Coronary artery (tissue), 2 donors: ENCODE measurements at regions not wholly inside any gene's neighbourhood (a gene's known extent, or its start where the extent isn't known, plus 50 kb on each side); places are given as distances from the start of the nearest gene placed in this dataset.

Source experiments
- DNase-seq: peaks from one replicate; pipeline ENCODE4 v3.0.0-alpha.2; 2017; ENCODE audit warnings: low spot score
- H3K27ac ChIP-seq, 2 donors: fragments of 200-600 bp; sonication (generic); one replicate each; pipeline ENCODE4 v1.5.1; 2016 to 2019
- H3K4me3 ChIP-seq: fragments of 200-600 bp; sonication (generic); 2 replicates; pipeline ENCODE4 v1.5.1; 2016; ENCODE audit warnings: mild to moderate bottlenecking, moderate library complexity
- TF ChIP-seq, protein P1 (sequence below): fragments of 200-600 bp; sonication (generic); IDR thresholded peaks from one replicate; pipeline ENCODE4 v1.5.1; 2019; ENCODE audit warnings: antibody characterized with exemption

- DNase-seq: no peak
- Histone ChIP-seq H3K27ac (no peak overlapping the region), H3K4me3 (no peak overlapping the region)
- TF ChIP-seq, protein P1, sequence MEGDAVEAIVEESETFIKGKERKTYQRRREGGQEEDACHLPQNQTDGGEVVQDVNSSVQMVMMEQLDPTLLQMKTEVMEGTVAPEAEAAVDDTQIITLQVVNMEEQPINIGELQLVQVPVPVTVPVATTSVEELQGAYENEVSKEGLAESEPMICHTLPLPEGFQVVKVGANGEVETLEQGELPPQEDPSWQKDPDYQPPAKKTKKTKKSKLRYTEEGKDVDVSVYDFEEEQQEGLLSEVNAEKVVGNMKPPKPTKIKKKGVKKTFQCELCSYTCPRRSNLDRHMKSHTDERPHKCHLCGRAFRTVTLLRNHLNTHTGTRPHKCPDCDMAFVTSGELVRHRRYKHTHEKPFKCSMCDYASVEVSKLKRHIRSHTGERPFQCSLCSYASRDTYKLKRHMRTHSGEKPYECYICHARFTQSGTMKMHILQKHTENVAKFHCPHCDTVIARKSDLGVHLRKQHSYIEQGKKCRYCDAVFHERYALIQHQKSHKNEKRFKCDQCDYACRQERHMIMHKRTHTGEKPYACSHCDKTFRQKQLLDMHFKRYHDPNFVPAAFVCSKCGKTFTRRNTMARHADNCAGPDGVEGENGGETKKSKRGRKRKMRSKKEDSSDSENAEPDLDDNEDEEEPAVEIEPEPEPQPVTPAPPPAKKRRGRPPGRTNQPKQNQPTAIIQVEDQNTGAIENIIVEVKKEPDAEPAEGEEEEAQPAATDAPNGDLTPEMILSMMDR: no peak
Observed at GRCh38 chr11:57871231-57871630, 109.6 kb downstream of the CTNND1 start.

- Histone ChIP-seq H3K27ac (no peak overlapping the region), H3K4me3 (no peak overlapping the region)
- TF ChIP-seq, protein P1: no peak
- DNase-seq: no peak
Observed at GRCh38 chr11:57873196-57873911, 111.8 kb downstream of the CTNND1 start.

DNA sequence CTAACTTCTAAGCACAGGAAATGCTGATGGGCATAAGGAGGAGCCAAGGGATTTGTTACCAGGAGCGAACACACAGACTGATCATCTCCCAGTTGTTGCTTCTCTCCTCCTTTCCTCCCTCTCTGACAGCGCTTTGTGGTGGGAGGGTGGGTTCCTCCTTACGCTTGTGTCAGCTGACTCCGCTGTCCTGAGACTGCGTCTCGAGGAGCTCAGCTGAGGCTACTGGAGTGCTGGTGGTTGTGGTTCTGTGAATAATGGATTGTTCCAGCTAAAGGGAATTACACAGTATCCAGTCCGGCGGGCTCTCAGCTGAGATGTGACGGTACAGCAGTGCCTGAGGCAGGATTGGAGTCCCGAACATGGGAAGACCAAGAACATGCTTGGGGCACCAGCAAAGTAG, 113.4 kb downstream of the CTNND1 start:
- H3K4me3 ChIP-seq: no peak overlapping the region
- no peak overlapping the region for H3K27ac ChIP-seq
- DNase-seq: no peak
- TF ChIP-seq, protein P1: no peak

DNA sequence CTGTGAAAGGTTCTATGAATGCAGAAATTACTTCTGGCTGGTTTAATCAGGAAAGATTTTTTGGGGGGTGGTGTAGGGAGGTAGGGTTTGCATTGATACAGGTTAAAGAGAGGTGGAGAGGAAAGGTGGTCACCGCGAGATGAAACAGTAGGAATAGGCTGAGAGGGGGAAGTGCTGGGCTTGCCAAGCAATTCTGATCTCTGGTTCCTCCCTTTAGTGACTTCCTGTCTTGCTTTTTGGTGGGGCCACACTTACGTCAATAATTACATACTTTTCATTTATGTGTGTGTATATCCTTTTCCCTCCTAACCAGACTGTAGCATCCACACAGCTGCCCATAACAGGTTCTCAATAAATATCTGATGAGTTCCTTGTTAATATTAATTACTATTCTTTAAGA, 120.0 kb downstream of the CTNND1 start:
- H3K4me3 ChIP-seq: no peak overlapping the region
- TF ChIP-seq, protein P1: no peak
- H3K27ac ChIP-seq: no peak overlapping the region
- no peak for DNase-seq

- DNase-seq: no peak
- TF ChIP-seq, protein P1: no peak
- no peak overlapping the region for H3K4me3 ChIP-seq
Observed at GRCh38 chr11:57883630-57884029, 122.0 kb downstream of the CTNND1 start.

DNA sequence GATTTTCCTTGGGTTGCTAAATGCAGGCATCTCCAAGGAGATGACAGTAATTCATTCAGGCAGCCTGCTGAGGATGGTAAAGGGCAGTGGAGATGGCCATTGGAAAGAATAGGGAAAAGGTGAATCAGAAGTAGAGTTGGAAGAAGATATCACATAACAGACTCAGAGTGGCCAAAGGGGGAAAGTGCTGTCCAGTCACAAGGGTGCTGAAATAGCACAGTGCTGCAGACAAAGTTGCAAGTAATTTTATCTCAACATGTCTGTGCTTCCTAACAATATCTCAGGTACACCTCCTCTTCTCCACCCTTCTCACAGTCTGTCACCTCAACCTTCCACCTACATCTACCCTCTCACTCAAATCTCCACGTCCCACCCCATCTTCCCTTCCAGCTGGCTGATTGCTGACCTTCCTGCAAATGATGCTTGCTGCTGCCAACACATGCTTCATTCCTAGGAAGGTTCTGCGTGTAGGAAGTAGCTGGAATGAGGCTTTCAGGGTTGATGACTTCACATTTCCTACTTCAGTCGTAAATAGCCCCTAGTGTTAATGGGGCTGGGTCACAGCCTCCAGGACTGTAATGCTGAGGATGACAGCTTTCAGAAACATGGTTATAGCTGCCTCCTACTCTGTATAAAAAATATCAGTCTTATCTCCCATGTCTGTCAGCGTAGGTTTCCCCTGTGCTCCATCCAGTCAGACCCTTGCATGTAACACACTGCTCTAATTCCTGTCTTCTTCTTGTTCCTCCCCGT, 123.9 kb downstream of the CTNND1 start:
- DNase-seq: no peak
- no peak overlapping the region for H3K27ac ChIP-seq
- TF ChIP-seq, protein P1: no peak
- H3K4me3 ChIP-seq: no peak overlapping the region

More at GRCh38 chr11:57883630-57884029, 122.0 kb downstream of the CTNND1 start:
- no peak overlapping the region for H3K27ac ChIP-seq

DNA sequence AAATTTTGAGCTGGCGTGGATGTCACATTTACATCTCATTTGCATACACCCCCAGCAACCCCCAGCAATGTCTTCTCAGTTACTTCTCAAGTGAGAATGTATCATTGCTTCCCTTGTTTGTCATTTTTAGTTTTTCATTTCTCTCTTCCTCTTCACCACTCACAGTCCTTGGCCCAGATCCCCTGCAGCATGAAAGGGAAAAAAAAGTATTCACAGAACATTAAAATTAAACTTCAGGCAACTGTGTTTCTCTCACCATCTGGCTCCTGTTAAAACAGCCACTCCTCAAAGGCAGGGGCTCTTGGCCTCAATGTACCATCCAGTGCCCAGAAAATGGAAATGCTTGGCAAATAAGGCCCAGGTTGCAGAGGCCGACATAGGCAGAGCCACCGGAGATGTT, 126.8 kb downstream of the CTNND1 start:
- Histone ChIP-seq H3K27ac (no peak overlapping the region), H3K4me3 (no peak overlapping the region)
- TF ChIP-seq, protein P1: no peak
- DNase-seq: no peak
